Hematopoietic multipotent progenitor cell treated with erythropoietin and hydrocortisone succinate and interleukin-3 and kit ligand, for 4 days (in vitro differentiated cells): ENCODE measurements at regions not wholly inside any gene's neighbourhood (a gene's known extent, or its start where the extent isn't known, plus 50 kb on each side); places are given as distances from the start of the nearest gene placed in this dataset.
"Not testable (repeated sequence)": the region's sequence is repeated elsewhere in the genome, so short reads cannot be mapped to it uniquely, and the experiment has no call there.

Experiments used
- DNase-seq: peaks from one replicate; pipeline ENCODE4 v3.0.0-alpha.2; 2015

DNA sequence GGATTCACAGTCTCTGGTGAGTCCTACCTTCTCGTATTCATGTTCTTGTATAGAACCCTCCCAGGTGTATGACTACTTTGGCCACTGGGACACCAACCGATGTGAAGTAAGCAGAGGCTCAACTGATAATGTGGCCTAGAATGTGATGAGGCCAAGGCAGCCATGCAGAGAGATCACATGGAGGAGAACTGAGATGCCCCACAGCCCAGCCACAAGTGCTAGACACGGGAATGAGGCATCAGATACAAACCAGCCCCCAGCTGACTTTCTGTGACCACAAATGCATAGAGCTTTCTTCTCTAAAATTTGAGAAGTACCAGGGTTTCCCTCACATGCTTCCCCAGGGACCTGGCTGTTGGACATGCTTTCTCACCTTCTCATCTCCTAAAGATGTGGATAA, 375.7 kb downstream of the CCSER2 start:
- no peak for DNase-seq

DNA sequence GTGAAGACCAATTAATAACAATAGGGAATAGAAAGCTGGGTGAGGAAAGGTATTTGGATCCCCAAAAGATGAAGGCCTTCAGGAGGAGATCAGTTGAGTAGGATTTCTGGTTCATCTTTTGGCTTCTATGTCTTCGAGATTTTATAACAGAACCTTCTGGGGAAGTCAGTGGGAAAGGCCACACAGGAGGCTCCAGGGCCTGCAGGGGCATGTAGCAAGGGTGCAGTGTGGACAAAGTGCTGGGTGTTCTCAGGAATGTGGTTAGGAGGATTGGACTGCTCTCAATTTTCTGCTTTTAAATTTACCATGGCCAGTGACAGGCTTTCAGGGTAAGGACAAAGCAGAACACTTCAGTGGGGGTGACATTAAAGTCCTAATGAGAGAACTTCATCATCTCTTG, 378.0 kb downstream of the CCSER2 start:
- DNase-seq, result no peak

DNA sequence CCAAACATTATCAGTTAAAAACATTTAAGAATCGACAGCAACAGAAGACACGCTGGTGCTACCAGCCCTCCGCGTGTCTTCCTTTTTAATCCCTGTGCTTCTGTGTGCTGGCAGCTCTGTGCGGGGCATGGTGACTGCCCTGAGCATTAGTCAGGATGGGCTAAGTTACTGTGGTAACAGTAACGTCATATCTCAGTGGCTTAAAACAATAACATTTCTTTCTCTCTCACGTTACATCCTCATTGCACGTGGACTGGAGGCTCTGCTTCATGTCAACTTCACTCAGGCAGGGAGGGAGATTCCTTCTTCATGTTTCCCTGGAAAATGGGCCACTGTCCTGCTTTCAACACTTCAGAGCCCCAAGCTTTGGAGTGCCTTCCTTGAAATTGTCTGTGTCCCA, 378.5 kb downstream of the CCSER2 start:
- DNase-seq, result no peak

DNA sequence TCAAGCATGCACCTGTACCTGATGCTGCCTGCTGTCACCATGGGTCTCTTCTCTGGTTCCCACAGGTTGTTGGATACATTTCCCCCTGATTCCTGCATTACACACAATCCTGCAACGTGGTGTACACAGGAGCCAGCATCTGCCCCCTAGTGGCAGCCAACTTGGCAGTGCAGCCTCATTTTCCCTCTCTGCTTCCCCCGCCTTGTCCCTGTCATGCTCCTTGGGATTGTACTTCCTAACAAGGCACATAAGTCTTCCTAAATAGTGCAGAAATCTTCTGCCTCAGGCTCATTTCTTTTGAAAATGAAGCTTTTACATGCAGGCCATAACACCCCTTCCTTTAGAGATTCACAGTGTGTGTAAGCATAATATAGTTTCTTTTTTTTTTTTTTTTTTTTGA, 387.5 kb downstream of the CCSER2 start:
- peak; percentile 60 for DNase-seq

DNA sequence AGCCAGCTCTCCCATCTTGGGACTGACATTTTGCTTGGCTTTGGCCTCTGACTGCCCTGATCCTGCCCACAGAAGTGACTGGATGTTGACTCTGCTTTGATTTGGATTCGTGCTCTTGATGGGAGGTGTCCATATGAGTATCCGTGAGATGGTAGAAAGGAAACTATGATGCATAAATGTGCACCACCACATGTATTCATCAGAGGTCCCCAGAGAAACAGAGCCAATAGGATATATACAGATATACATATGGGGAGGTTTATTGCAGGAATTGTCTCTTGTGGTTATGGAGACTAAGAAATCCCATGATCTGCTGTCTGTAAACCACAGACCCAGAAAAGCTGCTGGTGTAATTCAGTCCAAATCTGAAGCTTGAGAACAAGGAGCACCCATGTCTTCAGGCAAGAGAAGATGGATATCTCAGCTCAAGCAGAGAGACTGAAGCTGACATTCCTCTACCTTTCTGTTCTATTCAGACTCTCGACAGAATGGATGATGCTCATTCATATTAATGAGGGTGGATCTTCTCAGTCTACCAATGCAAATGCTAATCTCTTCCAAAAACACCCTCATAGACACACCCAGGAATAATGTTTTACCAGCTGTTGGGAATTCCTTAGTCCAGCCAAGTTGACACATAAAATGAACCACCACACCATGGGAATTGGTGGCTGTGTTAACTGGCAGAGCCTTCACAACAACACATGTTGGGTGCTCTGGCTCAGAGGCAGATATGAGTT, 390.7 kb downstream of the CCSER2 start:
- DNase-seq, result no peak

DNA sequence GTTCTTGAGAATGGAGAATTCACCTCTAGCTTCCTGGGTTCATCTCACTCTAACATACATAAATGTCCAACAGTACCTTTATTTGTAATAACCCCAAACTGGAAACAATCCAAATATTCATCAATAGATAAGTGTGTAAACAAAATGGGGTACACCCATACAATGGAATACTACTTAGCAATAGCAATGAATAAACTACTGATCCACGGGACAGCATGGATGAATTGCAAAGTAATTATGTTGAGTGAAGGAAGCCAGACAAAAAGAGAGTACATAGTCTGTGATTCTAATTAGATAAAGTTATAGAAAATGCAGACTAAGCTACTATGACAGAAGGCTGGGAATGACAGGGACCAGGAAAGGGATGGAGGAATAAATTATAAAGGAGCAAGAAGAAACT, 391.3 kb downstream of the CCSER2 start:
- DNase-seq, result no peak

DNA sequence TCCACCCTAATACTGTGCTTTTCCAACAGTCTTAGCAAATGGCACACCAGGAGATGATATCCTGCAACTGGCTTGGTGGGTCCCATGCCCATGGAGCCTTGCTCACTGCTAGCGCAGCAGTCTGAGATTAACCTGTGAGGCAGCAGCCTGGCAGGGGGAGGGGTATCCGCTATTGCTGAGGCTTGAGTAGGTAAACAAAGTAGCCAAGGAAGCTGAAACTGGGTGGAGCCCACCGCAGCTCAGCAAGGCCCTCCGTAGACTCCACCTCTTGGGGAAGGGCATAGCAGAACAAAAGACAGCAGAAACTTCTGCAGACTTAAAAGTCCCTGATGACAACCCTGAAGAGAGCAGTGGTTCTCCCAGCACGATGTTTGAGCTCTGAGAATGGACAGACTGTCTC, 399.0 kb downstream of the CCSER2 start:
- no peak for DNase-seq

DNA sequence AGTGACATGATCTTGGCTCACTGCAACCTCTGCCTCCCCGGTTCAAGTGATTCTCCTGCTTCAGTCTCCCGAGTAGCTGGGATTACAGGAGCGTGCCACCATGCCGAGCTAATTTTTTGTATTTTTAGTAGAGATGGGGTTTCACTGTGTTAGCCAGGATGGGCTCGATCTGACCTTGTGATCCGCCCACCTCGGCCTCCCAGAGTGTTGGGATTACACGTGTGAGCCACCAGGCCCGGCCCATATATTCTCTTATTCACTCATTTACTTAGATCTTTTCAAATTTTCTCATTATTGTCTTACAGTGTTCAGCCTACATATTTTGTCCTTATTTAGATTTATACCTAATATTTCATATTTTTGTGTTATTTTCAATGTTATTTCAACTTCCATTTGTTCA, 410.7 kb downstream of the CCSER2 start:
- not testable (repeated sequence) for DNase-seq

DNA sequence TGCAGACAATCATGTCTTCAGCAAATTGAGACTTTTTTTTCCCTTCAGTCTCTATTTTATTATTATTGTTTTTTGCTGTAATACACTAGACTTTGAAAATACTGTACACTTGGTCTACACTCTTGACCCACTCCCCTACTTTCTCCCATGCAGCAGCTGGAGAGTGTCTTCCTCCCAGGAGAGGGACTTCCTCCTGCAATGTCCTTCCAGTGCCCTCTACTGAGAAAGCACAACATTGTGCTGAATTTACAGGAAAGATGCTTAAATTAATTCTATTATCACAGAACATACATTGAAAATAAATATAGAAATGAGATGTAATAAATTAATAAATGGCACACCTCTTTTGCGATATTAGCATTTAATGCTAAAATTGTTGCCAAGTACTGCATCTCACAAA, 411.3 kb downstream of the CCSER2 start:
- no peak for DNase-seq

DNA sequence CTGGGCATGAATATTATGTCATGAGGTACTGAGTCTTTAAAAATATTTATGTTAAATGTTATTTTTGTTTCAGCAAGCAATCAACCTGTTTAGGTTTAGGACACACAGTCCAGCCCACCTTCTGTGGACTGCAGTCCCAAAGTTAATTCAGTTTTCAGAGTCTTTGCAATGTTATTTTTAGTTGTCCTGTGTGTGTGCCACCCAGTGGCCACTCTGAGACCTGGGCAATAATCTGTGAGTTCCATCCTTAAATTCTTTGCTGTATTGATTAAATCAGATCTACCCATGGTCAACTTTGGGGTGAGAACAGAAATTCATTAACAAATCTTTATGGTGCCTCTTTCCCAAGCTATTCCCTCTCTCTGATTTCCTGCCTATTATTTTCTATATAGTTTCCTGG, 415.1 kb downstream of the CCSER2 start:
- peak; percentile 14 for DNase-seq

DNA sequence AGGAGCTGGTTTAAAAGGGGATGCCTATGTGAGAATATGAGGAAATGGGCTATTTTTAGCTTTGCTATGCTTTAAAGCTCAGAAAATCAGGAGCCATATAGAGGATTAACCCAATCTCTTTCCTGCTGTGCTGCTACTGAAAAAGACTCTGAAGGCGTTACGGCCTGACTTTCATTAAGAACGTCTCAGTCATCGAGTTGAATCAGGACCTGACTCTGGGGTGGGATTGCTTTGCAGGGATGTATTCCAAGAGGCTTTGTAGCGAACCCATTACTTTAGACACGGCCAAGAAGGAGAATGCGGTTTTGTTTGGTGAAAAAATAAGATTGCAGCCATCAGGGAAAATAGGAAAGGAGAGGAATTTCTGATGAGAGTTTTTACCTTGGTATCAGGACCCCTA, 426.9 kb downstream of the CCSER2 start:
- no peak for DNase-seq

DNA sequence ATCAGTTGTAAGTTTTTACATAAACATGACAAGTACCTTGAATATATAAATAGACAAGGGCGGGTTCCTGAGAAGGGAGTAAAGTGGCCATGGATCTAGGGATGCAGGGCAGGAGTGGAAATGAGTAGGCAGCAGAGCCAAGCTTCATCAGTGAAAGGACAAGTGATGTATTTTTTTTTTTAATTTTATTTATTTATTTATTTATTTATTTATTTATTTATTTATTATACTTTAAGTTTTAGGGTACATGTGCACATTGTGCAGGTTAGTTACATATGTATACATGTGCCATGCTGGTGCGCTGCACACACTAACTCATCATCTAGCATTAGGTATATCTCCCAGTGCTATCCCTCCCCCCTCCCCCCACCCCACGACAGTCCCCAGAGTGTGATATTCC, 428.3 kb downstream of the CCSER2 start:
- not testable (repeated sequence) for DNase-seq

DNA sequence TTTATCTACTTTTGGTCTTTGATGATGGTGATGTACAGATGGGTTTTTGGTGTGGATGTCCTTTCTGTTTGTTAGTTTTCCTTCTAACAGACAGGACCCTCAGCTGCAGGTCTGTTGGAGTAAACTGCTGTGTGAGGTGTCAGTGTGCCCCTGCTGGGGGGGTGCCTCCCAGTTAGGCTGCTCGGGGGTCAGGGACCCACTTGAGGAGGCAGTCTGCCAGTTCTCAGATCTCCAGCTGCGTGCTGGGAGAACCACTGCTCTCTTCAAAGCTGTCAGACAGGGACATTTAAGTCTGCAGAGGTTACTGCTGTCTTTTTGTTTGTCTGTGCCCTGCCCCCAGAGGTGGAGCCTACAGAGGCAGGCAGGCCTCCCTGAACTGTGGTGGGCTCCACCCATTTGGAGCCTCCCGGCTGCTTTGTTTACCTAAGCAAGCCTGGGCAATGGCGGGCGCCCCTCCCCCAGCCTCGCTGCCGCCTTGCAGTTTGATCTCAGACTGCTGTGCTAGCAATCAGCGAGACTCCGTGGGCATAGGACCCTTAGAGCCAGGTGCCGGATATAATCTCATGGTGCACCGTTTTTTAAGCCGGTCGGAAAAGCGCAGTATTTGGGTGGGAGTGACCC, 433.7 kb downstream of the CCSER2 start:
- DNase-seq, result not testable (repeated sequence)

DNA sequence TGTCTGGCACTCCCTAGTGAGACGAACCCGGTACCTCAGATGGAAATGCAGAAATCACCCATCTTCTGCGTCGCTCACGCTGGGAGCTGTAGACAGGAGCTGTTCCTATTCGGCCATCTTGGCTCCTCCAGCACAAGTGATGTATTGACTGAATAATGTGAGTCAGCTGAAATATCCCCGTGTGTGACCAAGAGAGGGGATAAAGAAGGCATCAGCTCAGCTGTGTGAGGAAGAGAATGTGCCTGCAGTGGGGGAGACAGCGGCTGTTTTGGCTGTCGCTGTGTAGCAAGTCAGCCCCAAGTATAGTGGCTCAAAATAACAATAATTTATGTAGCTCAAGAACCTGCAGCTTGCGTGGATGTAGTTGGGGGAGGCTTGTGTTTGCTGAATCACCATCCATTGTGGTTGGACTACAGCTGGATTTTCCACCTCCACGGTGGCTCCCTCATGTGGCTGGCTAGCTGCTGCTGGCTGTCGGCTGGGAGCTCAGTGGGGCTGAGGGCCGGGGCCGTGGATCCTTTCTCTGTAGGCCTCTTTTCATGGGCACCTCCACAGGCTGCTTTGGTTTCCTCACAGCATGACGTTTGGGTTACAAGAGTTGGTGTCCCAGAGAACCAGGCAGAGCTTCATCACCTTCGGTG, 434.5 kb downstream of the CCSER2 start:
- no peak for DNase-seq

DNA sequence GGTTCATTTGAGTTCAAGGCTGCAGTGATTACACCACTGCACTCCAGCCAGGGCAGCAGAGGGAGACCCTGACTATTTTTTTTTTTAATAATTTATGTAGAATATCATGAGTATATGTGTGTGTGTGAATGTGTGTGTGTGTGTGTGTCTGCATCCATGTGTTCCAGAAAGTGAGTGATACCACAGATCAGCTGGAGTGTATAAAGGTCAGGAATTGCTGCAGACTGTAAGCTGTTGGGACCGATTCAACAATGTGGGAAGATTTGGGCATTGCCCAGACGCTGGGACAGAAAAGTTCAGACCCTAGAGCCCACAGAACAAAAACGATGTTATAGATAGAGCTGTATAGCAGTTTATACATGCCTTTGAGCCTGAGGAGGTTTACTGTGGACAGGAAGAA, 435.6 kb downstream of the CCSER2 start:
- no peak for DNase-seq

DNA sequence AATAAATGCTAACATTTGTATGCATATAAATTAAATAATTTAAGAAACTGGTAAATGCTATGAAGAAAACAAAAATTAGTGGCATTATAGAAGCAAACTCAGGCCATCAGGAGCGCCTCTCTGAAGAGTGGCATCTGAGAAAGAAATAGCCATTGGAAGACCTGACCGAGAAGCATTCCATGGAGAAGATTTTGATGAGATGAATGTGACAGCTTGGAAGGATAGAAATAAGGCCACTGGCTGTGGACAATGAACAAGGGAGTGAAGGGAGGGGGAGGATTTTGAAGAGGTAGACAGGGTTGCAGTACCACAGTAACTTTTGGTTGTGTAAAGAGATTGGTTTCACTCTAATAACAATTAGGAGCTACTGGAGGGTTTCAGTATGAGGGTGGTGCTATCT, 436.7 kb downstream of the CCSER2 start:
- DNase-seq, result no peak

DNA sequence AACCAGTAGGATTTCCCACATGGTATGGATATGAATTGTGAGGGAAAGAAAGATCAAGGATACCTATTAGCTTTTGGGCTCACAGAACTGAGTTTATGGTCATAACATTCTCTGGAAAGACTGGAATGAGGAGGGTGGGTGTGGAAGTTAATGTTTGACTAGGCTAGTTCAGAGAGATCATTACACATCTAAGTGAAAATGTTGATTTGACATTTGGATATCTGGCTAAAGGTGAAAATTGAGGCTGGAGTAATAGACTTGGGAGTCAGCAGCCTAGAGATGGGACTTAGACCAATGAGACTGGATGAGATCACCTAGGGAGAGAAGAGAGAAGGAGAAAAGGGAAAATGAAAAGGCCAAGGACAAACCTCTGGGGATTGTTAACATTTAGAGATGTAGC, 437.3 kb downstream of the CCSER2 start:
- DNase-seq, result no peak

DNA sequence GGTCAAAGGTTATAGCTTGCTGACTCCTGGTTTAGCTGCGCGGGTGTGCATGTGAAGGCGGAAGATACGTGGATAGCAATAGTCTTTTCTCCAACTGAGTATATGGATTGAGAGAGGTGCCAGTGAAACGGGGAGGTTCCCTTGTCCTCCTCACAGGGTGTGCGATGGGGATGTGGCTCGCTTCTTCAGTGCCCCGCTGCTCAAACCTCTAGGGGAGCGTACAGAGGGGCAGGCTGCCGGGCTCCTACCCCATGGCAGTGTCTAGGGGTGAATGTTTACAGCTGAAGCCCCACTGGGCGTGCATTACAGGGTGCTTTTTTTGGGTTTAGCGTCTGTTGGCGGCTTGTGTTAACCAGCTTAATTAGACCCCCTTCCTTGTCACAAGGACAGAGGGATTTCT, 438.5 kb downstream of the CCSER2 start:
- DNase-seq, result no peak

DNA sequence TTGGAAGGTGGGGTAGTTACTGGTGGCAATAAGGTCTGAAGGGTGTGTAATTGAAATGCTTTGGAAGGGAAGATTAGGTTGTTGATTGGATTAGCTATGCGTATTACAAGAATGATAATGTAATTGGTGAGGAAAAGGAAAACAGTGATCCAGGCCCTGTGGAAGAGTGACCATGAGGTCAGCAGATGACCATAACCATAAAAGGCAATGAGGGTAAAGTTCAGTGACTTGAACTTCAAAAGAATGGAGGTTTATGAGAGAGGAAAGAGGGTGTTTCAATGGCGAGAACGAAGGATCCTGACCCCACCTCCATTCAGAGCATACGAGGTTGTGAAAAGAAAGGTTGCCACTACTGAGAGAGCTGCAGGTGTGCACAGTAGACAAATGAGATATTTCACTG, 439.7 kb downstream of the CCSER2 start:
- no peak for DNase-seq

DNA sequence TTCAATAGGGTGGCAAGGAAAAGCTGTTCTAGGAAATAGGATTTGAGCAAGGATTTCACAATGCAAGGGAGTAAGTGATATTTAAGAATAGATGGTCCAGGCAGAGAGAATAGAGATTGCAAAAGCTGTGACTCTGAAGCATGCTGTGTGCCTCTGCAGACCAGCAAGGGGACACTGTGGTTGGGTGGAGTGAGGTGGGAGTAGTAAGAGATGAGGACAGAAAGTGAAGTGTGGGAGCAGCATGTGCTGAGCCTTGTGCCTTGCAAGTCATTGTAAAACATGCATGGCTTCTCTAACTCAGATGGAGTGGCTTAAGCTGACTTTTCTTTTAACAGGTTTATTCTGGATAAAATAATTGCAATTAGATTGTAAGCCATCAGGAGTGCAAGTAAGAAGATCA, 442.4 kb downstream of the CCSER2 start:
- no peak for DNase-seq

DNA sequence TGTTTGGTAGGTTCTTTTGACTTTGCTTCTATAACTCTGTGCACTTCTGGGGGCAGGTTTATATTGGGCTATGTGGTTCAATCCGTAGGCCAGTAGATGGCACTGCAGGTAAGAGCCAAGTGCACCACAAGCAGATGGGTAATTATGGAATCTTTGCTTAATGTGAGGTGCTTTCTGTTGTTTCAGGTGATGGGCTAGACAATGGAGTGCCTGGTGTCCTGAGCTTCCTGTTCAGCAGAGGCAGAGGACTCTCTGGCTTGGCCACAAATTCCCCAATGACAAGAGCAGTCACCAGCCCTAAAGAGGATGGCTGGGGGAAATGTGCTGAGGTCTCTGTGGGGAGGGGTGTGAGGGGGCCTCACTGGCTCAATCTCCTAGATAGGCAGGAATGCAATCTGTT, 455.0 kb downstream of the CCSER2 start:
- DNase-seq, result peak; percentile 54

DNA sequence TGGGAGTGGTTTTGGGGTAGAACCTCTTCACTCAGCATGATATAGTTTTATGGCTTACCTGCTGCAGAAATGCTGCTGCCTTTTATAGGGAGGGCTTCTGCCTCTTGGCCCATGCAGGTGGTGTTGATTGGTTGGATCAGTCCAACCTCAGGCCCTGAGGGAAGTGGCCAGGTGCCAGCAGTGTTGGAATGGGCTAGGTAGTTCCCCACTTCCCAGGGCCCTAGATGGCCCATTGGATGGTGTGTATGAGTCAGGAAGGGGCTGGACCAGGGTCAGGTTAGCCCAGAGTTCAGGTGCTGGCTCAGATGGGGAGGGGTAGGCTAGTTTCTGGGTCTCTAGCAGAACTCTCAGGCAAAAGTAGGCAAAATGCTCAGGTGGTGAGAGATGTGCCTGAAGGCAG, 455.5 kb downstream of the CCSER2 start:
- no peak for DNase-seq

DNA sequence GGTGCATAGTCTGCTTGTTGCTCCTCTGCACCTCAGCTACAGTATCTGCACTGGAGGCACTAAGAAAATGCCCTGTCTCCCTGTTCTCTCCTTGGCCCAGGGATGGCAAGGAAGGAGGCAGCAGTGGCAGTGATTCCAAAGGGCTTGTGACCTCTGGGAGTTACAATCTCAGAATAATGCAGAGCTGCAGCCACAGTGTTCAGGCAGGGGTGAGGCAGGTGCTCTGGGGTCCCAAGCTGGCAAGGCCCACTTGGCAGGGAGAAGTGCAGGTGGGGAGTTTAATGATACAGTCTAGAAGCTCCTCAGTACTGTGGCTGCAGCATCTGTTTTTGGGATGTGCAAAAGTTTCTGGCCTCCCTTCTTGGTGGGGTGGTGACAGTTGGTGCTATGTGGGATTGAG, 456.4 kb downstream of the CCSER2 start:
- no peak for DNase-seq

DNA sequence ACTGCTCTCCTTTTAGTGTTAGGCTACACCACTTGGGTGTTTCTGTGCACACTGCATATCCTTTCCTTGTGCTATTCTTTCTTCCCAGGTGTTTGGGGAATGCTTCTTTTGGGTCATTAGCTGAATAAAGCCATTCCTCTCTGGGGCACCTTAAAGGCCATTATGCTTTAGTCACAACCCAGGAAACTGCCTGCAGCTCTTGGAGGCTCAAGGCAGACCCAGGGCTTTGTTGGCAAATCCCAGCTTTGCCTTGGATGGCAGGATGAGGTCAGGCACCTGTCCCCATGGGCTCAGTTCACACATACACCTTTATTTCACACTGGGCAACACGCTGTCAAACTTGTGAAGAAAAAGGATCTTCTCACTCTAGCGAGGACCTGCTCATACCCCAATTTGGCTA, 460.6 kb downstream of the CCSER2 start:
- DNase-seq, result no peak

DNA sequence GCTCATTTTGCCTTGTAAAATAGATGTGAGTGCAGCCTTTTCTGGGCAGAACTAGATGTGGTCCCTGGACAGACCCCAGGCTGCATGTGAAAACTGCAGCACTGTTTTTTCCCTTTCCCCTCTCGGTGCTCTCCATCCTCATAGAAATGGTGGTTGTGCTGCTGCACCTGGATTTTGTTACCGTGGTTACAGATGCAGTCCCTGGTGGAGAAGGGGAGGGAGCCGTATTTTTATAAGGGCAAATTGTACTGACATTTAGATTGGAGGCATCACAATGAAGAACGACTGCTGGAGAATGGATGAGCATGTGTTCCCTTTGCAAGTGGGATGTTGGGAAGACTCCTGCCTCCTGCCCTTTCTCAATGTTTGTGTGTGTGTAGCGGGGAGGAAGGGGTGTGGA, 469.9 kb downstream of the CCSER2 start:
- DNase-seq, result no peak
